ENCODE measurements at regions not wholly inside any gene's neighbourhood (a gene's known extent, or its start where the extent isn't known, plus 50 kb on each side); places are given as distances from the start of the nearest gene placed in this dataset.

GRCh38 chr16:17994027-17994426 lies 342.5 kb downstream of the NPIPA8 start (continued):
- TF ChIP-seq NFYB (CRISPR knock-in tag; conservative IDR thresholded peaks at IDR 0.05; ENCODE audit: low read depth) = no peak
- no peak for TF ChIP-seq ATF6 (CRISPR knock-in tag; IDR thresholded peaks at IDR 0.05)
- TF ChIP-seq E2F1 (CRISPR knock-in tag; IDR thresholded peaks at IDR 0.05) = no peak
- no peak for TF ChIP-seq MLX (CRISPR knock-in tag; IDR thresholded peaks at IDR 0.05)
- no peak for TF ChIP-seq ZNF512 (CRISPR knock-in tag; IDR thresholded peaks at IDR 0.05; ENCODE audit: borderline replicate concordance)

- Mint-ChIP-seq H3K4me3 (no peak overlapping the region), H3K9me3 (no peaks in the 10 kb centered on the region), H3K27ac (no peak overlapping the region), H3K4me1 (peaks cover 11% of the 10 kb centered on the region), H3K27me3 (ENCODE audit: low read depth) (no peaks in the 10 kb centered on the region), H3K36me3 (no peaks in the 10 kb centered on the region)
- DNase-seq (ENCODE audit: low spot score) (no peak), ATAC-seq (no peak)
- CTCF ChIA-PET = no interaction called here
- POLR2A ChIA-PET = no interaction called here
- TF ChIP-seq ZNF423 (CRISPR knock-in tag; IDR thresholded peaks at IDR 0.05) = no peak
- TF ChIP-seq NFE2L1 (CRISPR knock-in tag; IDR thresholded peaks at IDR 0.05) = no peak
- no peak for TF ChIP-seq PRDM15 (CRISPR knock-in tag; IDR thresholded peaks at IDR 0.05)
- no peak for TF ChIP-seq ATF1 (CRISPR knock-in tag; IDR thresholded peaks at IDR 0.05)
- TF ChIP-seq ZNF281 (CRISPR knock-in tag; IDR thresholded peaks at IDR 0.05) = no peak
- TF ChIP-seq NFATC4 (CRISPR knock-in tag; IDR thresholded peaks at IDR 0.05) = no peak
- no peak for TF ChIP-seq MXD4 (CRISPR knock-in tag; IDR thresholded peaks at IDR 0.05; ENCODE audit: borderline replicate concordance)
- no peak for TF ChIP-seq ATF6 (CRISPR knock-in tag; IDR thresholded peaks at IDR 0.05)
- TF ChIP-seq CTCF (IDR thresholded peaks at IDR 0.05) = no peak
- TF ChIP-seq USF1 (CRISPR knock-in tag; IDR thresholded peaks at IDR 0.05) = no peak
- no peak for TF ChIP-seq MYBL2 (CRISPR knock-in tag; IDR thresholded peaks at IDR 0.05)
- no peak for TF ChIP-seq FOXJ3 (CRISPR knock-in tag; IDR thresholded peaks at IDR 0.05; ENCODE audit: borderline replicate concordance)
- TF ChIP-seq KAT7 (CRISPR knock-in tag; IDR thresholded peaks at IDR 0.05; ENCODE audit: borderline replicate concordance) = no peak
- TF ChIP-seq CBFB (CRISPR knock-in tag; IDR thresholded peaks at IDR 0.05; ENCODE audit: low read depth) = no peak
- TF ChIP-seq USF2 (CRISPR knock-in tag; IDR thresholded peaks at IDR 0.05) = no peak
These were observed 344.1 kb downstream of the NPIPA8 start for GRCh38 chr16:17992416-17992815.

All from WTC11 (cell line).